Renal cortical epithelial cell (primary cell): ENCODE measurements at regions not wholly inside any gene's neighbourhood (a gene's known extent, or its start where the extent isn't known, plus 50 kb on each side); places are given as distances from the start of the nearest gene placed in this dataset.

Experiments
- DNase-seq: peaks from one replicate; pipeline ENCODE4 v3.0.0-alpha.2; 2011; ENCODE audit warnings: low read depth

GRCh38 chr5:173741729-173742431, 125.4 kb upstream of the BOD1 start:
- no peak for DNase-seq

GRCh38 chr5:173742432-173742816, 126.0 kb upstream of the BOD1 start:
- no peak for DNase-seq

GRCh38 chr5:173743641-173744343, 127.3 kb upstream of the BOD1 start:
- DNase-seq: no peak

- DNase-seq: no peak
Observed at GRCh38 chr5:173744551-173744950, 128.1 kb upstream of the BOD1 start.

GRCh38 chr5:173745123-173745522, 128.7 kb upstream of the BOD1 start:
- DNase-seq: no peak

- DNase-seq: peak; percentile 53
Observed at GRCh38 chr5:173745557-173745956, 129.1 kb upstream of the BOD1 start.

GRCh38 chr5:173746047-173746646, 129.7 kb upstream of the BOD1 start:
- DNase-seq: no peak

- no peak for DNase-seq
Observed at GRCh38 chr5:173747876-173748275, 131.4 kb upstream of the BOD1 start.

- no peak for DNase-seq
Observed at GRCh38 chr5:173750538-173751265, 134.3 kb upstream of the BOD1 start.

- DNase-seq: no peak
Observed at GRCh38 chr5:173751266-173751600, 134.8 kb upstream of the BOD1 start.

- no peak for DNase-seq
Observed at GRCh38 chr5:173752653-173753052, 135.5 kb upstream of the CPEB4 start.

GRCh38 chr5:173753307-173754168, 134.6 kb upstream of the CPEB4 start:
- no peak for DNase-seq

- DNase-seq: no peak
Observed at GRCh38 chr5:173755319-173755718, 132.8 kb upstream of the CPEB4 start.

- DNase-seq: no peak
Observed at GRCh38 chr5:173757403-173758209, 130.5 kb upstream of the CPEB4 start.

- no peak for DNase-seq
Observed at GRCh38 chr5:173758676-173759075, 129.5 kb upstream of the CPEB4 start.

GRCh38 chr5:173759691-173760090, 128.5 kb upstream of the CPEB4 start:
- DNase-seq: no peak

- no peak for DNase-seq
Observed at GRCh38 chr5:173760461-173761177, 127.5 kb upstream of the CPEB4 start.

GRCh38 chr5:173761178-173761513, 127.0 kb upstream of the CPEB4 start:
- DNase-seq: no peak

- no peak for DNase-seq
Observed at GRCh38 chr5:173762045-173762444, 126.1 kb upstream of the CPEB4 start.

- DNase-seq: peak; percentile 94
Observed at GRCh38 chr5:173762930-173763329, 125.2 kb upstream of the CPEB4 start.
